Activated CD4-positive, alpha-beta memory T cell treated with anti-CD3 and anti-CD28 coated beads, Interleukin-2, amount 10 ng/mL, durations not matched to agents 7 days and 5 days (primary cell): ENCODE measurements at regions not wholly inside any gene's neighbourhood (a gene's known extent, or its start where the extent isn't known, plus 50 kb on each side); places are given as distances from the start of the nearest gene placed in this dataset.
"Not testable (repeated sequence)": the region's sequence is repeated elsewhere in the genome, so short reads cannot be mapped to it uniquely, and the experiment has no call there.

ENCODE experiments used
- CTCF ChIA-PET: fragments of 350-600 bp; sonication (Branson Sonifier 250); formaldehyde crosslinking; loops from one replicate; lab custom pipeline; 2021; ENCODE audit warnings: antibody characterized with exemption, inconsistent platforms; lab: Charles Lee
- POLR2A ChIA-PET: fragments of 350-600 bp; sonication (Branson Sonifier 250); formaldehyde crosslinking; loops from one replicate; lab custom pipeline; 2021; ENCODE audit warnings: antibody characterized with exemption; lab: Charles Lee
- DNase-seq: peaks from one replicate; pipeline ENCODE4 v3.0.0-alpha.2; 2020
- H3K27ac Mint-ChIP-seq: one replicate; pipeline ENCODE4 v1.8.0; 2021; ENCODE audit warnings: mild to moderate bottlenecking, mixed read lengths
- H3K27me3 Mint-ChIP-seq: one replicate; pipeline ENCODE4 v1.8.0; 2021; ENCODE audit warnings: mixed read lengths
- H3K36me3 Mint-ChIP-seq: one replicate; pipeline ENCODE4 v1.8.0; 2021; ENCODE audit warnings: low read depth, mixed read lengths
- H3K4me1 Mint-ChIP-seq: one replicate; pipeline ENCODE4 v1.8.0; 2021; ENCODE audit warnings: mixed read lengths
- H3K4me3 Mint-ChIP-seq: one replicate; pipeline ENCODE4 v1.8.0; 2021; ENCODE audit warnings: mild to moderate bottlenecking, mixed read lengths
- H3K9me3 Mint-ChIP-seq: one replicate; pipeline ENCODE4 v1.8.0; 2021; ENCODE audit warnings: mixed read lengths

- ChIA-PET POLR2A (no interaction called here), CTCF (no interaction called here)
- DNase-seq: no peak
- H3K27ac Mint-ChIP-seq: no peak overlapping the region
- no peaks in the 10 kb centered on the region for H3K27me3 Mint-ChIP-seq
- H3K4me3 Mint-ChIP-seq: no peak overlapping the region
- peaks cover 10% of the 10 kb centered on the region for H3K9me3 Mint-ChIP-seq
- no peaks in the 10 kb centered on the region for H3K36me3 Mint-ChIP-seq
- H3K4me1 Mint-ChIP-seq: no peaks in the 10 kb centered on the region
Observed at GRCh38 chr5:20972419-20972925, 984.5 kb upstream of the CDH18 start.

- Mint-ChIP-seq H3K27me3 (no peaks in the 10 kb centered on the region), H3K27ac (no peak overlapping the region), H3K36me3 (no peaks in the 10 kb centered on the region), H3K4me1 (no peaks in the 10 kb centered on the region), H3K4me3 (no peak overlapping the region), H3K9me3 (peaks cover 9% of the 10 kb centered on the region)
- DNase-seq: no peak
- CTCF ChIA-PET: no interaction called here
- POLR2A ChIA-PET: no interaction called here
Observed at GRCh38 chr5:20959347-20959746, 971.3 kb upstream of the CDH18 start.

- CTCF ChIA-PET: no interaction called here
- Mint-ChIP-seq H3K27me3 (no peaks in the 10 kb centered on the region), H3K4me3 (no peak overlapping the region), H3K4me1 (no peaks in the 10 kb centered on the region), H3K36me3 (no peaks in the 10 kb centered on the region), H3K27ac (no peak overlapping the region), H3K9me3 (peaks cover 10% of the 10 kb centered on the region)
- POLR2A ChIA-PET: no interaction called here
- DNase-seq: no peak
Observed at GRCh38 chr5:20958641-20959040, 970.6 kb upstream of the CDH18 start.

GRCh38 chr5:20956134-20956533, 968.1 kb upstream of the CDH18 start:
- CTCF ChIA-PET: no interaction called here
- H3K4me3 Mint-ChIP-seq: no peak overlapping the region
- no peak overlapping the region for H3K27ac Mint-ChIP-seq
- no peak for DNase-seq
- H3K36me3 Mint-ChIP-seq: no peaks in the 10 kb centered on the region
- H3K27me3 Mint-ChIP-seq: no peaks in the 10 kb centered on the region
- no peaks in the 10 kb centered on the region for H3K4me1 Mint-ChIP-seq
- H3K9me3 Mint-ChIP-seq: peaks cover 10% of the 10 kb centered on the region
- POLR2A ChIA-PET: no interaction called here

GRCh38 chr5:20949636-20950035, 961.6 kb upstream of the CDH18 start:
- no peaks in the 10 kb centered on the region for H3K4me1 Mint-ChIP-seq
- CTCF ChIA-PET: no interaction called here
- H3K4me3 Mint-ChIP-seq: no peak overlapping the region
- no peak overlapping the region for H3K27ac Mint-ChIP-seq
- no peaks in the 10 kb centered on the region for H3K27me3 Mint-ChIP-seq
- H3K9me3 Mint-ChIP-seq: peaks cover 6% of the 10 kb centered on the region
- H3K36me3 Mint-ChIP-seq: no peaks in the 10 kb centered on the region
- POLR2A ChIA-PET: no interaction called here
- DNase-seq: no peak

GRCh38 chr5:20943183-20943971, 955.4 kb upstream of the CDH18 start:
- CTCF ChIA-PET, H3K27me3 Mint-ChIP-seq, H3K36me3 Mint-ChIP-seq, POLR2A ChIA-PET, H3K27ac Mint-ChIP-seq, H3K9me3 Mint-ChIP-seq, DNase-seq, H3K4me3 Mint-ChIP-seq, H3K4me1 Mint-ChIP-seq: not testable (repeated sequence)

- H3K27me3 Mint-ChIP-seq, H3K36me3 Mint-ChIP-seq, H3K4me1 Mint-ChIP-seq, H3K4me3 Mint-ChIP-seq, DNase-seq, H3K9me3 Mint-ChIP-seq, CTCF ChIA-PET, POLR2A ChIA-PET, H3K27ac Mint-ChIP-seq: not testable (repeated sequence)
Observed at GRCh38 chr5:20942603-20943002, 954.6 kb upstream of the CDH18 start.

- H3K27ac Mint-ChIP-seq, H3K9me3 Mint-ChIP-seq, DNase-seq, CTCF ChIA-PET, H3K4me1 Mint-ChIP-seq, POLR2A ChIA-PET, H3K27me3 Mint-ChIP-seq, H3K36me3 Mint-ChIP-seq, H3K4me3 Mint-ChIP-seq: not testable (repeated sequence)
Observed at GRCh38 chr5:20940786-20941185, 952.8 kb upstream of the CDH18 start.

GRCh38 chr5:20890936-20891335, 902.9 kb upstream of the CDH18 start:
- H3K9me3 Mint-ChIP-seq: peaks cover 17% of the 10 kb centered on the region
- POLR2A ChIA-PET, H3K4me3 Mint-ChIP-seq: not testable (repeated sequence)

GRCh38 chr5:20875726-20876125, 887.7 kb upstream of the CDH18 start:
- H3K9me3 Mint-ChIP-seq, H3K4me1 Mint-ChIP-seq, H3K27me3 Mint-ChIP-seq, H3K27ac Mint-ChIP-seq, CTCF ChIA-PET, H3K4me3 Mint-ChIP-seq, DNase-seq, POLR2A ChIA-PET, H3K36me3 Mint-ChIP-seq: not testable (repeated sequence)

More at GRCh38 chr5:20890936-20891335, 902.9 kb upstream of the CDH18 start:
- H3K27me3 Mint-ChIP-seq, DNase-seq, H3K36me3 Mint-ChIP-seq, H3K27ac Mint-ChIP-seq, CTCF ChIA-PET, H3K4me1 Mint-ChIP-seq: not testable (repeated sequence)

- H3K4me1 Mint-ChIP-seq, H3K27ac Mint-ChIP-seq, POLR2A ChIA-PET, H3K36me3 Mint-ChIP-seq, DNase-seq, H3K9me3 Mint-ChIP-seq, H3K27me3 Mint-ChIP-seq, CTCF ChIA-PET, H3K4me3 Mint-ChIP-seq: not testable (repeated sequence)
Observed at GRCh38 chr5:20865892-20866291, 877.9 kb upstream of the CDH18 start.

- Mint-ChIP-seq H3K4me1 (no peaks in the 10 kb centered on the region), H3K27me3 (no peaks in the 10 kb centered on the region), H3K9me3 (no peaks in the 10 kb centered on the region), H3K4me3 (no peak overlapping the region), H3K27ac (no peak overlapping the region), H3K36me3 (no peaks in the 10 kb centered on the region)
- POLR2A ChIA-PET: no interaction called here
- CTCF ChIA-PET: no interaction called here
- DNase-seq: no peak
Observed at GRCh38 chr5:20833081-20833627, 845.2 kb upstream of the CDH18 start.

- Mint-ChIP-seq H3K9me3 (no peaks in the 10 kb centered on the region), H3K4me1 (no peaks in the 10 kb centered on the region), H3K27me3 (no peaks in the 10 kb centered on the region), H3K36me3 (no peaks in the 10 kb centered on the region), H3K27ac (no peak overlapping the region), H3K4me3 (no peak overlapping the region)
- CTCF ChIA-PET: no interaction called here
- POLR2A ChIA-PET: no interaction called here
- no peak for DNase-seq
Observed at GRCh38 chr5:20832204-20833080, 844.4 kb upstream of the CDH18 start.
